ENCODE measurements at regions not wholly inside any gene's neighbourhood (a gene's known extent, or its start where the extent isn't known, plus 50 kb on each side); places are given as distances from the start of the nearest gene placed in this dataset.

DNA sequence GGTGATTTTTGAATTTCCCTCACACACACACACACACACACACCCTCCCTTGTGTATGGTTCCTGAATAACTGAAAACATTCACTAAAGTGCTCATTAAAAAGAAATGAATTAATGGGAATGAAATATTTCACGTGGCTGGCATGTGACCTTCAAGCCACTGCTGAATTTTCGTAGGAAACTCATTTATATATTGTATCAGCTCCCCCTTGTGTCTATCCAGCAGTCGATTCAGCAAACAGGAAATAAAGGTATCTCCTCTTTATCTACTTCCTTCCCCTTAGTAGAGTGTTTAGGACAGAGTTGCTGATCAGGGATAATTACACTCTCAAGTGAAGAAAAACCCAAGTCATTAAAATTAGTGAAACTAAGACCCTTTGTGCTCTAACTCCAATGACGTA is 912.6 kb upstream of the LCORL start:
- Mint-ChIP-seq H3K27me3 (ENCODE audit: low read depth, poor library complexity) (no peaks in the 10 kb centered on the region), H3K4me1 (peaks cover 34% of the 10 kb centered on the region), H3K36me3 (ENCODE audit: low read depth) (no peaks in the 10 kb centered on the region), H3K4me3 (no peak overlapping the region), H3K9me3 (peaks cover 5% of the 10 kb centered on the region), H3K27ac (no peak overlapping the region)
- TF ChIP-seq, protein P1, sequence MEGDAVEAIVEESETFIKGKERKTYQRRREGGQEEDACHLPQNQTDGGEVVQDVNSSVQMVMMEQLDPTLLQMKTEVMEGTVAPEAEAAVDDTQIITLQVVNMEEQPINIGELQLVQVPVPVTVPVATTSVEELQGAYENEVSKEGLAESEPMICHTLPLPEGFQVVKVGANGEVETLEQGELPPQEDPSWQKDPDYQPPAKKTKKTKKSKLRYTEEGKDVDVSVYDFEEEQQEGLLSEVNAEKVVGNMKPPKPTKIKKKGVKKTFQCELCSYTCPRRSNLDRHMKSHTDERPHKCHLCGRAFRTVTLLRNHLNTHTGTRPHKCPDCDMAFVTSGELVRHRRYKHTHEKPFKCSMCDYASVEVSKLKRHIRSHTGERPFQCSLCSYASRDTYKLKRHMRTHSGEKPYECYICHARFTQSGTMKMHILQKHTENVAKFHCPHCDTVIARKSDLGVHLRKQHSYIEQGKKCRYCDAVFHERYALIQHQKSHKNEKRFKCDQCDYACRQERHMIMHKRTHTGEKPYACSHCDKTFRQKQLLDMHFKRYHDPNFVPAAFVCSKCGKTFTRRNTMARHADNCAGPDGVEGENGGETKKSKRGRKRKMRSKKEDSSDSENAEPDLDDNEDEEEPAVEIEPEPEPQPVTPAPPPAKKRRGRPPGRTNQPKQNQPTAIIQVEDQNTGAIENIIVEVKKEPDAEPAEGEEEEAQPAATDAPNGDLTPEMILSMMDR (IDR thresholded peaks at IDR 0.05) = no peak
- DNase-seq = no peak

DNA sequence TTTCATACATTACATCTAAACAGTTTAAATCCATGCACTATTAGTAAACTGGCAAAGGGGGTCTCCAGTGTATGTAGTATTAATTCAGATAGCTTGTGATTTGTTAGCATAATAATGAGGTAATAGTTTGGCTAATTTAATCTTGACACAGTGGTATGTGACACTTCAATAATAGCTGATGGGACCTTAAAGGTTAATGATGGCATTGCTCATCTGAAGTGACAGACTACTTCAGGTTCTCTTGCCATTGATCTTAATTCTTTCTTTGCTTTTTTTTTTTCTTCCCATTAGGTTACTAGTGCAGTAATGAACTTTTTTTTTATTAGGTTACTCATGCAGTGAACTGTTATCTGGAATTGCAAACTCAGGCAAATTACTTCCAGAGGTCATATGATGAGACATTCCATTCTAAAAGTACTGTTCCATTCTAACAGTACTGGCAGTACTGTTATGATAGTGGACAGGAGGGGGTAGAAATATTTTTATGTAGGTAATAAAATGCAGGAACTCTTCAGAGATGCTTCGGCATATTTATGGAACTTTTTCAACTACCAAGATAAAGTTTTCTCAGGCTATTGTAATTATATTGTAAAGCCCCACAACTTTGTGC is 911.3 kb upstream of the LCORL start:
- Mint-ChIP-seq H3K27ac (no peak overlapping the region), H3K9me3 (peaks cover 5% of the 10 kb centered on the region), H3K4me1 (peaks cover 23% of the 10 kb centered on the region), H3K27me3 (ENCODE audit: low read depth, poor library complexity) (no peaks in the 10 kb centered on the region), H3K36me3 (ENCODE audit: low read depth) (no peaks in the 10 kb centered on the region), H3K4me3 (no peak overlapping the region)
- TF ChIP-seq, protein P1 (IDR thresholded peaks at IDR 0.05) = no peak
- no peak for DNase-seq

DNA sequence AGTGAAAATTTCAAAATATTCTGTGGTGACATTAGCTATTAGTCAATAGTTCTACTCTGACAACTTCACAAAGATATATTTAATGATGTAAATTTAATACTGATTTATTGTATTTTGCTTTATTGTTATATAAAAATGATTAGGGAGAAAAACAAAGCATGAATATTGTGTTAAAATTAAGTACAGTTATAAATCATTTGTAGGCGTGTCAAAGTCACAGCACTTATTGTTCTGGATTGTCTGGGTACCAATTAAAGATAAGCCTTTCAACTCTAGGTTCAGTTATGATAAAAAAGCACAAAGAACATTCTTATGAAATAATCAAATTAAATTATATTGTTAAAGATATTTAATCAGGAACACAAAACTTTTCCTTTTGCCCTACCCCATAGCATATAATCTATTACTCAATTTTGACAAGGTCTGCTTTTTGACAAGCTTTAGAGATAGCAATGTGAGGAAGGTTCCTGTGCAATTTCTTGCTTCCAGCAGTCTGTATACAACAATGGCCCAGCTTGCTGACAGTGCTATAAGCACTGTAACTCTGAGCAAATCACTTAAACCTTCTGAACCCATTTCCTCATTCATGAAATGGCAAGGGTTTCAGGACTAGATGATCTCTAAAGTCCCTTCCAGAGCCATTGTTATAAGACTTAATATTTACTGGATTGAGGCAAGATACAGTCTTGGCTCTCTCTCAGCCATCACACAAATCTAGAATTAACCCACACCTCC is 910.3 kb upstream of the LCORL start:
- Mint-ChIP-seq H3K4me3 (no peak overlapping the region), H3K27me3 (ENCODE audit: low read depth, poor library complexity) (no peaks in the 10 kb centered on the region), H3K27ac (no peak overlapping the region), H3K9me3 (peaks cover 4% of the 10 kb centered on the region), H3K4me1 (peaks cover 23% of the 10 kb centered on the region), H3K36me3 (ENCODE audit: low read depth) (no peaks in the 10 kb centered on the region)
- DNase-seq = no peak
- TF ChIP-seq, protein P1 (IDR thresholded peaks at IDR 0.05) = no peak

DNA sequence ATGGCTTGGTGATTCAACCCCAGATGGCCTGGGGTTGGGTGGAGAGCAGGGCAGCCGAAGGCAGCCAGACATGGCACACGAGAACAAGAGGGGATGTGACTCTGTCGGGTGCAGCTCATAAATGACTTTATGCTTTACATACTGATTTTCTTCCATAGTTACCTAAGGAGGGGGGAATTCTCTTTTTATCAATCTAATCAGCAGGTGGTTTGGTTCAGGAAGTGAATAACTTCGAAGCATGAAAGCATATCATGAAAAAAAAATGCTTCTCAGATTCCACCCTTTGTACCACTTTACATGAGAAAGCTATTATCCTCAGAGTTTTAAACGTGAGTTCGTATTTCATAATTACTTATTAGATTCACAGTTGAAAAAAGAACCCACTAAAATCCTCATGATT is 908.9 kb upstream of the LCORL start:
- TF ChIP-seq, protein P1 (IDR thresholded peaks at IDR 0.05) = no peak
- Mint-ChIP-seq H3K4me1 (peaks cover 13% of the 10 kb centered on the region), H3K9me3 (peaks cover 12% of the 10 kb centered on the region), H3K27me3 (ENCODE audit: low read depth, poor library complexity) (no peaks in the 10 kb centered on the region), H3K36me3 (ENCODE audit: low read depth) (no peaks in the 10 kb centered on the region), H3K27ac (no peak overlapping the region), H3K4me3 (no peak overlapping the region)
- no peak for DNase-seq

DNA sequence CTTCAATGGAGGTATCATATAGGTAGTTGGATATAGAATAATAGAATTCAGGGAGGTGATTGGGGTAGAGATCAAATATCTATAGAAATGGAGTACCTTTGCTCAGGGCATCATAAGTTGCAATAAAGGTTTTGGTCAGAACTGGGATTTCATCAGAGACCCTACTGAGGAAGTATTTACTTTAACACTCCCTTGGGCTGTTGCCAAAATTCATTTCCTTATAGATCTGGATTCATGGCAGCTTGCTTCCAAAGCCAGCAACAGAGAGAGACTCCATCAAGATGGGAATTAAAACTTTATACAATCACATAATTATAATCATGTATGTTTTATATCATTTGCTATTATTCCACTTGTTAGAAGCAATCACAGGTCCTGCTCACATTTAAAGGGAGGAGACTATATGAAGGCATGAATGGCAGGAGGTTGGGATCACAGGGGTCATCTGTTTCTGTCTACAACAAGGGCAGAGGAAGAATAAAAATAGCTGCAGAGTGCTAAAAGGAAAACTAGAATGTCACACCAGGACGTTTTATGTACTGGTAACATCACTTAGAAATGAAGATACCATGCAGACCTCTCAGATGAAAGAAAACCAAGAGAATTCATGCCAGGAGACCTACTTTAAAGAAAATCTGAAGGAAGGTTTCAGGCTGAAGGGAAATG is 902.1 kb upstream of the LCORL start:
- TF ChIP-seq, protein P1 (IDR thresholded peaks at IDR 0.05) = no peak
- Mint-ChIP-seq H3K4me1 (no peaks in the 10 kb centered on the region), H3K27me3 (ENCODE audit: low read depth, poor library complexity) (no peaks in the 10 kb centered on the region), H3K36me3 (ENCODE audit: low read depth) (no peaks in the 10 kb centered on the region), H3K4me3 (no peak overlapping the region), H3K27ac (no peak overlapping the region), H3K9me3 (peaks cover 13% of the 10 kb centered on the region)
- DNase-seq = no peak
